SK-N-SH (cell line): ENCODE measurements at regions not wholly inside any gene's neighbourhood (a gene's known extent, or its start where the extent isn't known, plus 50 kb on each side); places are given as distances from the start of the nearest gene placed in this dataset.

Experiments used
- CTCF ChIA-PET: fragments of 300-600, 350-600 bp; formaldehyde crosslinking; extraction: SDS; loops from one replicate; lab custom pipeline; 2021; lab: Yijun Ruan, JAX
- POLR2A ChIA-PET: fragments of 350-600 bp; sonication (Branson Sonifier 250); formaldehyde crosslinking; extraction: SDS; loops from one replicate; lab custom pipeline; 2020; ENCODE audit warnings: antibody characterized with exemption, inconsistent platforms; lab: Yijun Ruan, JAX
- DNase-seq: peaks from one replicate; pipeline ENCODE4 v3.0.0; 2012
- H2AFZ ChIP-seq: fragments of 200-600 bp; sonication (generic); 2 replicates; pipeline ENCODE4 v1.8.1; 2016; ENCODE audit warnings: antibody characterized with exemption, mild to moderate bottlenecking, low read depth
- H3F3A ChIP-seq: fragments of 200-600 bp; sonication (generic); replicated peaks from 2 replicates; pipeline ENCODE3; 2016; ENCODE audit warnings: antibody characterized with exemption, mild to moderate bottlenecking; ENCODE audit not compliant: insufficient read depth
- H3K27ac ChIP-seq, 2 experiments: fragments of 200-500 bp in 1 of 2; fragments of 200-600 bp in 1 of 2; sonication (Bioruptor generic) in 1 of 2; sonication (generic), shearing (Covaris generic) in 1 of 2; 2 replicates each; pipeline versions ENCODE4 v1.5.1 to v1.6.1; 2014 to 2016; ENCODE audit warnings: low read depth in 2 of 2, inconsistent platforms in 1 of 2, low read length in 1 of 2, mild to moderate bottlenecking in 1 of 2, mixed read lengths in 1 of 2
- H3K27me3 ChIP-seq: fragments of 200-600 bp; sonication (generic), shearing (Covaris generic); 2 replicates; pipeline ENCODE4 v1.6.1; 2016; ENCODE audit warnings: mixed run types; ENCODE audit not compliant: insufficient read depth
- H3K36me3 ChIP-seq, 2 experiments: fragments of 200-500 bp in 1 of 2; fragments of 200-600 bp in 1 of 2; sonication (Bioruptor generic) in 1 of 2; sonication (generic) in 1 of 2; replicated peaks in 1 of 2; 2 replicates each; pipeline versions ENCODE3 to v1.5.1; 2014 to 2016; ENCODE audit warnings: low read length in 1 of 2, mild to moderate bottlenecking in 1 of 2; ENCODE audit not compliant: insufficient read depth in 2 of 2, control insufficient read depth in 1 of 2
- H3K4me1 ChIP-seq, 2 experiments: fragments of 200-500 bp in 1 of 2; fragments of 200-600 bp in 1 of 2; sonication (Bioruptor generic) in 1 of 2; sonication (generic), shearing (Covaris generic) in 1 of 2; 2 replicates each; pipeline versions ENCODE4 v1.5.1 to v1.6.1; 2014 to 2016; ENCODE audit warnings: low read depth in 1 of 2, low read length in 1 of 2, mixed run types in 1 of 2; ENCODE audit not compliant: insufficient read depth in 2 of 2, control insufficient read depth in 1 of 2
- H3K4me2 ChIP-seq: fragments of 200-600 bp; sonication (generic), shearing (Covaris generic); 2 replicates; pipeline ENCODE4 v1.6.1; 2017; ENCODE audit warnings: mixed run types
- H3K4me3 ChIP-seq, 2 experiments: fragments of 200-500 bp in 1 of 2; fragments of 200-600 bp in 1 of 2; sonication (Bioruptor generic) in 1 of 2; sonication (generic), shearing (Covaris generic) in 1 of 2; 2 replicates each; pipeline versions ENCODE4 v1.5.1 to v1.8.1; 2014 to 2016; ENCODE audit warnings: low read depth in 2 of 2, inconsistent platforms in 1 of 2, low read length in 1 of 2, mild to moderate bottlenecking in 1 of 2, mixed read lengths in 1 of 2, moderate library complexity in 1 of 2
- H3K79me2 ChIP-seq: fragments of 200-600 bp; sonication (generic); 2 replicates; pipeline ENCODE4 v1.8.1; 2017; ENCODE audit warnings: mild to moderate bottlenecking; ENCODE audit not compliant: insufficient read depth
- H3K9ac ChIP-seq: fragments of 200-600 bp; sonication (generic); 2 replicates; pipeline ENCODE4 v1.6.1; 2017; ENCODE audit warnings: mixed run types
- H3K9me2 ChIP-seq: fragments of 200-600 bp; sonication (generic); 2 replicates; pipeline ENCODE4 v1.6.1; 2017; ENCODE audit warnings: mixed run types
- H3K9me3 ChIP-seq: fragments of 200-600 bp; sonication (generic); 2 replicates; pipeline ENCODE4 v1.6.1; 2017; ENCODE audit warnings: mixed run types, mild to moderate bottlenecking, moderate library complexity
- H4K20me1 ChIP-seq: fragments of 200-600 bp; sonication (generic); 2 replicates; pipeline ENCODE4 v1.6.1; 2017; ENCODE audit warnings: mild to moderate bottlenecking, mixed run types; ENCODE audit not compliant: insufficient read depth
- FOXM1 ChIP-seq: IDR thresholded peaks from 2 replicates; pipeline ENCODE4 v1.4.0; 2012; ENCODE audit warnings: low read depth, mild to moderate bottlenecking
- MEF2A ChIP-seq: IDR thresholded peaks from 2 replicates; pipeline ENCODE4 v1.4.0; 2012; ENCODE audit warnings: low read depth, borderline replicate concordance
- POLR2AphosphoS5 ChIP-seq: IDR thresholded peaks from 2 replicates; pipeline ENCODE4 v1.6.1; 2012; ENCODE audit warnings: low read depth, low read length
- RFX5 ChIP-seq: IDR thresholded peaks from 2 replicates; pipeline ENCODE4 v1.6.1; 2012; ENCODE audit warnings: mild to moderate bottlenecking, improper control_type of control experiment, low read length
- RXRA ChIP-seq: IDR thresholded peaks from 2 replicates; pipeline ENCODE4 v1.4.0; 2012; ENCODE audit warnings: low read depth, mild to moderate bottlenecking, borderline replicate concordance
- SIN3A ChIP-seq: IDR thresholded peaks from 2 replicates; pipeline ENCODE4 v1.6.1; 2012; ENCODE audit warnings: low read depth, mild to moderate bottlenecking, low read length, moderate library complexity, borderline replicate concordance
- SMC3 ChIP-seq: IDR thresholded peaks from 2 replicates; pipeline ENCODE4 v1.6.1; 2012; ENCODE audit warnings: low read depth, low read length, improper control_type of control experiment
- WGBS: methylation state at CpG from one replicate; pipeline ENCODE4 v1.1.6; 2017; ENCODE audit warnings: low lambda C conversion rate; 5-methylcytosine and 5-hydroxymethylcytosine counted together
- TF ChIP-seq, protein P1 (sequence below): IDR thresholded peaks from 2 replicates; pipeline ENCODE4 v1.6.1; 2012; ENCODE audit warnings: mild to moderate bottlenecking, low read depth, low read length, moderate library complexity
- TF ChIP-seq, protein P2 (sequence below): fragments of 150-350 bp; IDR thresholded peaks from 2 replicates; pipeline ENCODE4 v1.6.1; 2017; ENCODE audit warnings: antibody characterized with exemption, low read length, low read depth, borderline replicate concordance

DNA sequence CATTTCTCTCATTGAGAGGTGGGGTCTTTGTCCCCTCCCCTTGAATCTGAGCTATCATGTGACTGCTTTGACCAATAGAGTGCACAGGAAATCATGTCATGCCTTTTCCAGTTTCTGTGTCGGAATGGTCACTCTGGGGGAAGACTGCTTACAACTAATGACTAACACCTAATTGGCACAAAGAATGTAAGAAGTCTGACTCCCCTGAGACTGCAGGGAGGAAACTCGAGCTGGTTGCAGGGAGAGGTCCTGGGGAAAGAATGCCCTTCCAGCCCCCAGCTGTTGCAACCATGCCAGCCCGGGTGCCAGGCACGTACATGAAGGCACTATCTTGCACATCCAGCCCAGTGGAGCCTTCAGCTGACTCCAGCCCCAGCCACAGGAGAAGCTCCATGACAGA lies 254.2 kb downstream of the DHX15 start:
- Histone ChIP-seq H3K4me3 (no peak overlapping the region), H3K4me2 (no peak overlapping the region), H4K20me1 (no peaks in the 10 kb centered on the region), H3K9me3 (no peaks in the 10 kb centered on the region), H2AFZ (no peak overlapping the region), H3K27ac (no peak overlapping the region), H3K4me1 (no peaks in the 10 kb centered on the region), H3K9me2 (no peaks in the 10 kb centered on the region), H3F3A (no peaks in the 10 kb centered on the region), H3K36me3 (no peaks in the 10 kb centered on the region), H3K9ac (no peak overlapping the region), H3K79me2 (no peaks in the 10 kb centered on the region), H3K27me3 (no peaks in the 10 kb centered on the region)
- ChIA-PET POLR2A (no interaction called here), CTCF (no interaction called here)
- 0% methylated on average over 4 of the region's 4 CpGs for WGBS
- DNase-seq = no peak
- no peak for TF ChIP-seq POLR2AphosphoS5
- TF ChIP-seq MEF2A = no peak
- TF ChIP-seq, protein P1, sequence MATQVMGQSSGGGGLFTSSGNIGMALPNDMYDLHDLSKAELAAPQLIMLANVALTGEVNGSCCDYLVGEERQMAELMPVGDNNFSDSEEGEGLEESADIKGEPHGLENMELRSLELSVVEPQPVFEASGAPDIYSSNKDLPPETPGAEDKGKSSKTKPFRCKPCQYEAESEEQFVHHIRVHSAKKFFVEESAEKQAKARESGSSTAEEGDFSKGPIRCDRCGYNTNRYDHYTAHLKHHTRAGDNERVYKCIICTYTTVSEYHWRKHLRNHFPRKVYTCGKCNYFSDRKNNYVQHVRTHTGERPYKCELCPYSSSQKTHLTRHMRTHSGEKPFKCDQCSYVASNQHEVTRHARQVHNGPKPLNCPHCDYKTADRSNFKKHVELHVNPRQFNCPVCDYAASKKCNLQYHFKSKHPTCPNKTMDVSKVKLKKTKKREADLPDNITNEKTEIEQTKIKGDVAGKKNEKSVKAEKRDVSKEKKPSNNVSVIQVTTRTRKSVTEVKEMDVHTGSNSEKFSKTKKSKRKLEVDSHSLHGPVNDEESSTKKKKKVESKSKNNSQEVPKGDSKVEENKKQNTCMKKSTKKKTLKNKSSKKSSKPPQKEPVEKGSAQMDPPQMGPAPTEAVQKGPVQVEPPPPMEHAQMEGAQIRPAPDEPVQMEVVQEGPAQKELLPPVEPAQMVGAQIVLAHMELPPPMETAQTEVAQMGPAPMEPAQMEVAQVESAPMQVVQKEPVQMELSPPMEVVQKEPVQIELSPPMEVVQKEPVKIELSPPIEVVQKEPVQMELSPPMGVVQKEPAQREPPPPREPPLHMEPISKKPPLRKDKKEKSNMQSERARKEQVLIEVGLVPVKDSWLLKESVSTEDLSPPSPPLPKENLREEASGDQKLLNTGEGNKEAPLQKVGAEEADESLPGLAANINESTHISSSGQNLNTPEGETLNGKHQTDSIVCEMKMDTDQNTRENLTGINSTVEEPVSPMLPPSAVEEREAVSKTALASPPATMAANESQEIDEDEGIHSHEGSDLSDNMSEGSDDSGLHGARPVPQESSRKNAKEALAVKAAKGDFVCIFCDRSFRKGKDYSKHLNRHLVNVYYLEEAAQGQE = no peak
- no peak for TF ChIP-seq RFX5
- TF ChIP-seq, protein P2, sequence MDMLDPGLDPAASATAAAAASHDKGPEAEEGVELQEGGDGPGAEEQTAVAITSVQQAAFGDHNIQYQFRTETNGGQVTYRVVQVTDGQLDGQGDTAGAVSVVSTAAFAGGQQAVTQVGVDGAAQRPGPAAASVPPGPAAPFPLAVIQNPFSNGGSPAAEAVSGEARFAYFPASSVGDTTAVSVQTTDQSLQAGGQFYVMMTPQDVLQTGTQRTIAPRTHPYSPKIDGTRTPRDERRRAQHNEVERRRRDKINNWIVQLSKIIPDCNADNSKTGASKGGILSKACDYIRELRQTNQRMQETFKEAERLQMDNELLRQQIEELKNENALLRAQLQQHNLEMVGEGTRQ = no peak
- no peak for TF ChIP-seq SMC3

DNA sequence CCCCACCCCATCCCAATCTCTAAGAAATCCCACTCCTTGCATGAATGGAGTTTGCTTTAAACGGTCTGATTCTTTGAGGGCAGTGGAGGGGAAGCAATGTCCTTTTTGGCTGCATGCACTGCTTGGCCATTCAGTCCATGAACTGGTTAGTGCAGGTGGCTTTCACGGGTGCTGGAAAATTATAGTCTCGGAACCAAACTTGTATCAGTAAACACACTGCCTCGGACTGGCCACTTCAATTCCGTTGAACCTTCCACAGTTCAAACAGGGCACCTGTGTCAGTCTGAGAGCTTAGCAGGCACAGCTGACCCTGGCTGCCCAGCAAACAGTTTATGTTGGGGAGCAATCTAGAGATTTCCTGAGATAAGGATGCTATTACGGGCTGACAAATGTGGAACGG lies 255.6 kb downstream of the DHX15 start:
- Histone ChIP-seq H3K79me2 (no peaks in the 10 kb centered on the region), H3K4me3 (no peak overlapping the region), H3K9me2 (no peaks in the 10 kb centered on the region), H3K4me2 (no peak overlapping the region), H3K9me3 (no peaks in the 10 kb centered on the region), H3K4me1 (no peaks in the 10 kb centered on the region), H3K36me3 (no peaks in the 10 kb centered on the region), H3K9ac (no peak overlapping the region), H3F3A (no peaks in the 10 kb centered on the region), H3K27ac (no peak overlapping the region), H4K20me1 (no peaks in the 10 kb centered on the region), H2AFZ (no peak overlapping the region), H3K27me3 (no peaks in the 10 kb centered on the region)
- TF ChIP-seq FOXM1 (no peak), RXRA (no peak), SIN3A (no peak), SMC3 (no peak)
- POLR2A ChIA-PET = no interaction called here
- CTCF ChIA-PET = no interaction called here
- WGBS = 10% methylated on average over 7 of the region's 7 CpGs
- no peak for DNase-seq
